ENCODE measurements at regions not wholly inside any gene's neighbourhood (a gene's known extent, or its start where the extent isn't known, plus 50 kb on each side); places are given as distances from the start of the nearest gene placed in this dataset.

DNA sequence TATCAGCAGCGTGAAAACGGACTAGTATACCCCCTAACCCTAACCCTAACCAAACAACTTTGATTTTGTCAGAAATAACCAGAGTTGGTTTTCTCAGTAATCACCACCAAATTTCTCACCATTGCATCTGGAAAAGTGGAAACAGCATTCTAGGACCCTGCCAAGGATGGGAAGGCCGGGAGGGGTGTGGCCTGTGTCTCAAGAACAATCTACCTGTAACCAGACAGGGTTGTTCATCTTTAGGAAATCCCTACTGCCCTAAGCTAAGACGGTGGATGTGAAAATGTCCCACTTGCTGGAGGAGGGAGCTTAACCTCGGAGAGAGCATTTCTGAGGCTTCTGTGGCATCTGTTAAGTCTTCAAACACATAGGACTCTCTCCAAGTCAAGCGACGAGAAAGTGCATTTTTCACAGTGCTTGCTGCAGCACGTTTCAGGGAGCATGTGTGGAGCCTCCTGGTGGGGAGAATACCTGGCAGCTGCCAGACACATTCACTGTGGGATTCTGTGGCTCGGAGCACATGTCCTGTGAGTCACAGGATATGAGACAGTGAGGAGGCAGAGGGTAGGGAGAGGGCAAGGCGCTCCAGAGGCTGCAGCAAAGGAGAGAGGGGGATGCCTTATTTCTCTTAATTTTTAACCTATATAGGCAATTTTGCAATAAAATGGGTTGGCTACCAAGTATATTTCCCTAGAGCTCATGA lies 207.5 kb downstream of the SPP2 start:
- no peaks in the 10 kb centered on the region for H3K4me1 ChIP-seq (ENCODE audit: low read depth)
- no peaks in the 10 kb centered on the region for H3K36me3 ChIP-seq (ENCODE audit: low read depth)
- ATAC-seq (peak; percentile 97), DNase-seq (peak in 2 of 3 donors; percentile 54 to 66)
- intact Hi-C loops (cut with DNase I, micrococcal nuclease) = no loop called here
- no peak overlapping the region for H3K4me3 ChIP-seq
- no peaks in the 10 kb centered on the region for H3K9me3 ChIP-seq
- TF ChIP-seq, protein P1, sequence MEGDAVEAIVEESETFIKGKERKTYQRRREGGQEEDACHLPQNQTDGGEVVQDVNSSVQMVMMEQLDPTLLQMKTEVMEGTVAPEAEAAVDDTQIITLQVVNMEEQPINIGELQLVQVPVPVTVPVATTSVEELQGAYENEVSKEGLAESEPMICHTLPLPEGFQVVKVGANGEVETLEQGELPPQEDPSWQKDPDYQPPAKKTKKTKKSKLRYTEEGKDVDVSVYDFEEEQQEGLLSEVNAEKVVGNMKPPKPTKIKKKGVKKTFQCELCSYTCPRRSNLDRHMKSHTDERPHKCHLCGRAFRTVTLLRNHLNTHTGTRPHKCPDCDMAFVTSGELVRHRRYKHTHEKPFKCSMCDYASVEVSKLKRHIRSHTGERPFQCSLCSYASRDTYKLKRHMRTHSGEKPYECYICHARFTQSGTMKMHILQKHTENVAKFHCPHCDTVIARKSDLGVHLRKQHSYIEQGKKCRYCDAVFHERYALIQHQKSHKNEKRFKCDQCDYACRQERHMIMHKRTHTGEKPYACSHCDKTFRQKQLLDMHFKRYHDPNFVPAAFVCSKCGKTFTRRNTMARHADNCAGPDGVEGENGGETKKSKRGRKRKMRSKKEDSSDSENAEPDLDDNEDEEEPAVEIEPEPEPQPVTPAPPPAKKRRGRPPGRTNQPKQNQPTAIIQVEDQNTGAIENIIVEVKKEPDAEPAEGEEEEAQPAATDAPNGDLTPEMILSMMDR (IDR thresholded peaks at IDR 0.05) = no peak

DNA sequence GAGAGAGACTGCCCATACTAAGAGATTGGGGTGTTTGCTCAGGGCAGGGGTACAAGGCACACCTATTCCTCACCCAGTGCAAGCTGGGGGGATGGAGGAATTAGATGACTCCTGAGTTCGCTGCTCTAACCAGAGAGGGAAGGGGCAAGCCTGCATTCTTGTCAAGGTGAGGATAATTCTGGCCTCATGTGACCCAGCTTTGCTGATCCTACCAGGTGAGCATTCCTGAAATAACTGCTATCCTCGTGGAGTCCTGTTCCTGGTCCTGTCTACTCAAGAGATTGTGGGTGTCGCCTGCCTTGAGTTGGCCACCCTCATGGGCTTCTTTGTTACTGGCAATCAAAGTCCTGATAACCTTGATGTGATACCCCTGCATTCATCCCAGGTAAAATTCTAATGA lies 206.0 kb downstream of the SPP2 start:
- peaks cover 9% of the 10 kb centered on the region for H3K4me1 ChIP-seq (ENCODE audit: low read depth)
- ATAC-seq = no peak
- no peak for DNase-seq
- intact Hi-C loops (cut with DNase I, micrococcal nuclease) = no loop called here
- H3K36me3 ChIP-seq (ENCODE audit: low read depth) = no peaks in the 10 kb centered on the region
- no peak overlapping the region for H3K4me3 ChIP-seq
- TF ChIP-seq, protein P1 (IDR thresholded peaks at IDR 0.05) = no peak
- H3K9me3 ChIP-seq = no peaks in the 10 kb centered on the region

DNA sequence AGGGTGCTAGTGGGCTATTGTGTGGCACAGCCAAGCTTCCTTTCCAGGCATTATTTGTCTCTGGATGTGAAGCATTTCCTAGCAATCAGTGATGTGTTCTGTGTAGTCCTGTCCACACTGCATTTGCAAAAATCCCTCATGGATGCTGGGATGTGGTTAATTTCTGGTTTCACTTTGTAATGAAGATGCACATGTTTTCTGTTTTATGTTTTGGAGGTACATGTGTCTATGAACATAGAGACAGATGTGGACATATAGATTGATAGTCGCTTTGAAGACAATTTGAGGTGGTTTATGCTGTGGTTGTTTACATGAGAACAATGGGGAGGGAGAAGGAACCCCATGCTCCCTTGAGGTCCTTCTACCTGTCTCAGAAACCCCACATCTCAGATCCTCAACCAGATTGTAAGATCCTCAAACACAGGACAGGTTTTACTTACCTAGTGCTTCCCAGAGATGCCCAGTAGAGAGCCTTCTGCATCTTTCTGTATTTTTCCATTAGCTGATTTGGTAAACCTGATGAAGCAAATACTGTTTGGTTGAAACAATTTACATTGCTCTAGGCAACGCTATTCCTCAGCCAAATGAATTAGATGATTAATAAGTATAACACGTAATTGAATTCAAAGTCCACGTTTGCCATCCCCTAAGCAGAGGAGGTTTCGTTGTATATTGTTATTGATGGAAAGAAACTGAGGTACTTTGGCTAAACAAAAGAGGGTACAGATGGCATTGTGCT lies 204.4 kb downstream of the SPP2 start:
- Histone ChIP-seq H3K36me3 (ENCODE audit: low read depth) (no peaks in the 10 kb centered on the region), H3K4me3 (no peak overlapping the region)
- DNase-seq = no peak

DNA sequence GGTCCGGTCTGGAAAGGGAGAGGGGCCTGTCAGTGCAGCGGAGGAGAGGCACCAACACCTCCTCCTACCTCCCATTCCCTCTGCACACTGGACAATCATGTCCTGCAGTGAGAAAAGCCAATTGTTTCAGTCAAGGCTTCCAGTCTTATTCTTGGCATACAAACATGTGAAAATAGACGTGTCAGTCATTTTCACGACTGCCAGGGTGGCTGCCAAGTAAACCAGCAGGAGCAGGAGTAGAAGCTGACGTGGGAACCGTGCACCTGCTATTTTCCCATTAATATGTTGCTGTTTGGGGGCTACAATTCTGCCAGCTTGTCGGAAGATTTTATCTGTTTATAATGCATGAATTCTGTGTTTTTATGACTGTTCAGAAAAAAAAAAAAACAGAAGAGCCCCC lies 202.3 kb downstream of the SPP2 start:
- Histone ChIP-seq H3K4me3 (no peak overlapping the region), H3K36me3 (ENCODE audit: low read depth) (no peaks in the 10 kb centered on the region), H3K9me3 (no peaks in the 10 kb centered on the region), H3K4me1 (ENCODE audit: low read depth) (peaks cover 9% of the 10 kb centered on the region)
- DNase-seq (no peak), ATAC-seq (no peak)
- intact Hi-C loops (cut with DNase I, micrococcal nuclease) = no loop called here
- TF ChIP-seq, protein P1 (IDR thresholded peaks at IDR 0.05) = no peak

More for the DNA sequence above, 204.4 kb downstream of the SPP2 start:
- no peak for ATAC-seq
- TF ChIP-seq, protein P1 (IDR thresholded peaks at IDR 0.05) = no peak
- intact Hi-C loops (cut with DNase I, micrococcal nuclease) = no loop called here
- Histone ChIP-seq H3K4me1 (ENCODE audit: low read depth) (peaks cover 9% of the 10 kb centered on the region), H3K9me3 (no peaks in the 10 kb centered on the region)

DNA sequence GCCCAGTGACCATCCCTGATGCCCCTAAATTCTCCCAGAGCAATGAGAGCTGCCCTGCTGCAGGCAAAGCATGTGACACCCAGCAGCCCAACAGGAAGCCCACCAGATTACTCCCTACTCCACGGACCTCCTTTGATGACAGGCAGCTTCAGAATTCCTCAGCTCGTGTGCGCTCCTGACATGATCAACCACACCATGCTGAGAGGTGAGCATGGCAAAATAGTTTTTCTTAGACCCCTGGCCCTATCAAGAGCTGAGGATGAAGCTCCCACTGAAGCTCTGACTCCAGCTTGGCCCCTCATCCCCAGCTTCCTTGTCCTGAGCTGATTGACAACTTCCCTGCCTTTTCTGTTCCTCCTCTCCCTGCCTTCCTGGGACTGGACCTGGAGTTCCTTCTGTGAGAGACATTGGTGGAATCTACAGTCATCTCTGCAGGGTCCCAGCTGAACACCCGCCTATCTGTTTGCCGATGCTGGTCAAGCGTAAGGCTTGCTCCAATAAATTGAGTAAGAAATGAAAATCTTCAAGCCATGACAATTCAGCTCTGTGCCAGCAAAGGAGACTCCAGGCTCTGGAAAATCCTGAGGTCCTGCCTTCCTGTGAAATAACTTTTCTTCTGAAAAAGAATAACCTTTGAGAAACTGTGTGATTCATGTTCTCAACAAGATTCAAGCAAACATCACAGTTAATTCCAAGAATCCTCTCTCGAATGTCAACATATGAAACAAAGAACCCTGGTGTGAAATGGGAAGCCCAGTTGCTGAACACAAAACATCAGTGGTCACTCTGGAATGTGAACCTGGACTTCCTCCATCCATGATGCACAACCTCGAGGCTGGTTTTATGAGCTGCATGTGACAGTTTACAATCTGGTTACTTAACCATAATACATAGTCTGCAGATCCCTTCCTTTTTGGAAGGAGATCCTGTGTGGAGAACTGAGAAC lies 201.1 kb downstream of the SPP2 start:
- intact Hi-C loops (cut with DNase I, micrococcal nuclease) = no loop called here
- Histone ChIP-seq H3K9me3 (no peaks in the 10 kb centered on the region), H3K4me1 (ENCODE audit: low read depth) (peaks cover 9% of the 10 kb centered on the region), H3K4me3 (no peak overlapping the region), H3K36me3 (ENCODE audit: low read depth) (no peaks in the 10 kb centered on the region)
- TF ChIP-seq, protein P1 (IDR thresholded peaks at IDR 0.05) = no peak
- ATAC-seq (peak; percentile 85), DNase-seq (peak in 1 of 3 donors; percentile 56)
